A673 (cell line): ENCODE measurements at regions not wholly inside any gene's neighbourhood (a gene's known extent, or its start where the extent isn't known, plus 50 kb on each side); places are given as distances from the start of the nearest gene placed in this dataset.
"Not testable (repeated sequence)": the region's sequence is repeated elsewhere in the genome, so short reads cannot be mapped to it uniquely, and the experiment has no call there.

ENCODE experiments used
- BruUV-seq: library from RNA; stranded (reverse); fragments of 400-500 nt; replicated peaks from 2 replicates; lab custom pipeline; 2021; lab: Mats Ljungman, UMichigan
- CTCF ChIA-PET: fragments of 300-600 bp; sonication (Branson Sonifier 250); formaldehyde crosslinking; loops from one replicate; lab custom pipeline; 2022; ENCODE audit warnings: antibody characterized with exemption; lab: Charles Lee
- POLR2A ChIA-PET: fragments of 300-600 bp; sonication (Branson Sonifier 250); formaldehyde crosslinking; loops from one replicate; lab custom pipeline; 2022; ENCODE audit warnings: antibody characterized with exemption; ENCODE audit not compliant: low non-redundant PET; lab: Charles Lee
- DNase-seq: peaks from one replicate; pipeline ENCODE4 v3.0.0-alpha.2; 2015; ENCODE audit warnings: low spot score
- H3K27ac ChIP-seq: fragments of 200-600 bp; sonication (generic); 2 replicates; pipeline ENCODE4 v1.5.1; 2016; ENCODE audit warnings: mixed run types, low read depth, mild to moderate bottlenecking, mixed read lengths, antibody characterized with exemption, low read length; ENCODE audit not compliant: poor library complexity, severe bottlenecking
- H3K27me3 ChIP-seq: fragments of 200-600 bp; sonication (generic); replicated peaks from 2 replicates; pipeline ENCODE4 v1.6.1; 2017; ENCODE audit warnings: mixed run types, low read depth, mild to moderate bottlenecking, mixed read lengths, antibody characterized with exemption, low read length; ENCODE audit not compliant: insufficient read depth, poor library complexity
- H3K36me3 ChIP-seq: fragments of 200-600 bp; sonication (generic); 2 replicates; pipeline ENCODE4 v1.6.1; 2016; ENCODE audit warnings: mixed run types, mild to moderate bottlenecking, mixed read lengths, antibody characterized with exemption, low read length; ENCODE audit not compliant: insufficient read depth, poor library complexity, severe bottlenecking
- H3K4me1 ChIP-seq: fragments of 200-600 bp; sonication (generic); 2 replicates; pipeline ENCODE4 v1.6.1; 2017; ENCODE audit warnings: mixed run types, mild to moderate bottlenecking, mixed read lengths, antibody characterized with exemption, low read length; ENCODE audit not compliant: insufficient read depth, poor library complexity, severe bottlenecking
- H3K4me3 ChIP-seq: fragments of 200-600 bp; sonication (generic); 2 replicates; pipeline ENCODE4 v1.5.1; 2016; ENCODE audit warnings: low read depth, mixed run types, mild to moderate bottlenecking, mixed read lengths, low read length; ENCODE audit not compliant: poor library complexity, severe bottlenecking
- H3K9me3 ChIP-seq: fragments of 200-600 bp; sonication (generic); 2 replicates; pipeline ENCODE4 v1.6.1; 2016; ENCODE audit warnings: mixed run types, low read depth, mild to moderate bottlenecking, mixed read lengths, antibody characterized with exemption, low read length; ENCODE audit not compliant: poor library complexity, severe bottlenecking
- EZH2 ChIP-seq: fragments of 200-600 bp; sonication (generic); IDR thresholded peaks from 2 replicates; pipeline ENCODE4 v1.6.1; 2017; ENCODE audit warnings: borderline replicate concordance, low read depth, mild to moderate bottlenecking, mixed read lengths, antibody characterized with exemption, low read length; ENCODE audit not compliant: poor library complexity, severe bottlenecking
- intact Hi-C: fragments of 100-400 bp; cut with micrococcal nuclease; formaldehyde crosslinking; loops from one replicate; pipeline ENCODE4 v1.10.0; 2022; ENCODE audit not compliant: unreplicated experiment
- TF ChIP-seq, protein P1 (sequence below): fragments of 300-800, 200-600 bp; sonication (generic); conservative IDR thresholded peaks from 2 replicates; pipeline ENCODE4 v1.5.1; 2017; ENCODE audit warnings: low read depth, mild to moderate bottlenecking, antibody characterized with exemption, low read length, moderate library complexity, mixed read lengths

DNA sequence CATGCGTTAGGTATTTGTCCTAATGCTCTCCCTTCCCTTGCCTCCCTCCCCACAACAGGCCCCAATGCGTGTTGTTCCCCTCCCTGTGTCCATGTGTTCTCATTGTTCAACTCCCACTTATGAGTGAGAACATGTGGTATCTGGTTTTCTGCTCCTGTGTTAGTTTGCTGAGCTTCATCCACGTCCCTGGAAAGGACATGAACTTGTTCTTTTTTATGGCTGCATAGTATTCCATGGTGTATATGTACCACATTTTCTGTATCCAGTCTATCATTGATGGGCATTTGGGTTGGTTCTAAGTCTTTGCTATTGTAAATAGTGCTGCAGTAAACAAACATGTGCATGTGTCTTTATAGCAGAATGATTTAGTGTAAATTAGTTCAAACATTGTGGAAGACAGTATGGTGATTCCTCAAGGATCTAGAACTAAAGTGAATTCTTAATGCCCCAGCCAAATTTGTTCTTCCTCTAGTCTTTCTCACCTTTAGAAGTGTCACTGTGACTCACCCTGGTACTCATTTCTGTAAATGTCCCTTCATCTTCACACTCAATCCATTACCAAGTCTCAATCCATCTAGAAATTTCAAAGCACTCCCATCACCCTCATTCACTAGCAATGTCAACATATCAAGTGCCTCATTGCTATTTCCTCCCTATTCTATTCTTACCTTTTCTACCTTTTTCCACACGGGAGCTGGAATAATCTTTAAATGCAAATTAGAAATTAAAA is 123.9 kb downstream of the MREG start:
- H3K27me3 ChIP-seq, POLR2A ChIA-PET, DNase-seq, H3K36me3 ChIP-seq, CTCF ChIA-PET, H3K4me3 ChIP-seq, intact Hi-C loops, H3K9me3 ChIP-seq, BruUV-seq, H3K27ac ChIP-seq: not testable (repeated sequence)
- H3K4me1 ChIP-seq, result peaks cover 10% of the 10 kb centered on the region

DNA sequence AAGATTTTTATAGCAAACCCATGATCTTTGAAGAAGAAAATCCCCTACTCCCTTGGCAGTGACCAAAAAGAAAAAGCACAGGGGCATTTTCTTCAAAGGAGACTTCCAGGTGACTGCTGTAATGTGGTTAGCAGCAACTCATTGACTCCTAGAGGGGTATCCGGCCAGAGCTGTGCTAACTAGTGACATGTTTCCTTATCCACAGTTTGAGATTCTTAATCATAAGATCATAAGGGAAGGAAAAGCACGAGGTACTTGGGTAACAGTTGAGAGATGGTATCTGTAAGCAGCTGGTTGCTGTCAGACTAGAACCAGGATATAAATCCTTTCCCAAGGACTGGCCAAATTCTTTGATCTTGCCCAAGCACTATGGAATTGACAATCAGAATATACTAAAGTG is 124.7 kb downstream of the MREG start:
- no TSS peak for BruUV-seq
- no peaks in the 10 kb centered on the region for H3K9me3 ChIP-seq
- DNase-seq, result no peak
- H3K27ac ChIP-seq, result no peak overlapping the region
- no peaks in the 10 kb centered on the region for H3K27me3 ChIP-seq
- CTCF ChIA-PET, result no interaction called here
- intact Hi-C loops, result no loop called here
- H3K4me3 ChIP-seq, result no peak overlapping the region
- peaks cover 10% of the 10 kb centered on the region for H3K4me1 ChIP-seq
- POLR2A ChIA-PET, result no interaction called here
- no peaks in the 10 kb centered on the region for H3K36me3 ChIP-seq
- no peak for TF ChIP-seq EZH2
- TF ChIP-seq, protein P1, sequence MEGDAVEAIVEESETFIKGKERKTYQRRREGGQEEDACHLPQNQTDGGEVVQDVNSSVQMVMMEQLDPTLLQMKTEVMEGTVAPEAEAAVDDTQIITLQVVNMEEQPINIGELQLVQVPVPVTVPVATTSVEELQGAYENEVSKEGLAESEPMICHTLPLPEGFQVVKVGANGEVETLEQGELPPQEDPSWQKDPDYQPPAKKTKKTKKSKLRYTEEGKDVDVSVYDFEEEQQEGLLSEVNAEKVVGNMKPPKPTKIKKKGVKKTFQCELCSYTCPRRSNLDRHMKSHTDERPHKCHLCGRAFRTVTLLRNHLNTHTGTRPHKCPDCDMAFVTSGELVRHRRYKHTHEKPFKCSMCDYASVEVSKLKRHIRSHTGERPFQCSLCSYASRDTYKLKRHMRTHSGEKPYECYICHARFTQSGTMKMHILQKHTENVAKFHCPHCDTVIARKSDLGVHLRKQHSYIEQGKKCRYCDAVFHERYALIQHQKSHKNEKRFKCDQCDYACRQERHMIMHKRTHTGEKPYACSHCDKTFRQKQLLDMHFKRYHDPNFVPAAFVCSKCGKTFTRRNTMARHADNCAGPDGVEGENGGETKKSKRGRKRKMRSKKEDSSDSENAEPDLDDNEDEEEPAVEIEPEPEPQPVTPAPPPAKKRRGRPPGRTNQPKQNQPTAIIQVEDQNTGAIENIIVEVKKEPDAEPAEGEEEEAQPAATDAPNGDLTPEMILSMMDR, result no peak

DNA sequence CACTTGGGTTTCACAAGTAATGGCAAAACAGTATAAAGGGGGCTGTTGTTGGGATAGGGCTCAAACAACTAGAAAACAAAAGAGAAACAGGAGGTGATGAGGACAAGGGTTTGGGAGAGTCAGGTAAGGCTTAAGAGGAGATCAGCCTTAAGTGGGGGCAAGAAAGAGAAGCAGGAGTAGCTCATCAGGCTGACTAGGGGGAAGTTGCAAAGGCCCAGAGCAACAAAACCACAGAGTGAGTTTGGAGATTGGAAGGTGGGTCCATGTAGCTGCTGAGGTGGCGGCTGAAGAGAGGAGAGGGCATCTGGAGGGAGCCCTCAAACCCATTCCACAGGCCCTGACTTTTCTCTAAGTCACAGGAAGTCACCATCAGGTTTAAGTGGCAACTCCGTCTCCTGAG is 126.0 kb downstream of the MREG start:
- no TSS peak for BruUV-seq
- DNase-seq, result no peak
- intact Hi-C loops, result no loop called here
- Histone ChIP-seq H3K9me3 (no peaks in the 10 kb centered on the region), H3K4me3 (no peak overlapping the region), H3K36me3 (no peaks in the 10 kb centered on the region), H3K27ac (no peak overlapping the region), H3K4me1 (peaks cover 10% of the 10 kb centered on the region), H3K27me3 (no peaks in the 10 kb centered on the region)
- POLR2A ChIA-PET, result no interaction called here
- CTCF ChIA-PET, result no interaction called here
- TF ChIP-seq EZH2, result no peak
- TF ChIP-seq, protein P1, result no peak

DNA sequence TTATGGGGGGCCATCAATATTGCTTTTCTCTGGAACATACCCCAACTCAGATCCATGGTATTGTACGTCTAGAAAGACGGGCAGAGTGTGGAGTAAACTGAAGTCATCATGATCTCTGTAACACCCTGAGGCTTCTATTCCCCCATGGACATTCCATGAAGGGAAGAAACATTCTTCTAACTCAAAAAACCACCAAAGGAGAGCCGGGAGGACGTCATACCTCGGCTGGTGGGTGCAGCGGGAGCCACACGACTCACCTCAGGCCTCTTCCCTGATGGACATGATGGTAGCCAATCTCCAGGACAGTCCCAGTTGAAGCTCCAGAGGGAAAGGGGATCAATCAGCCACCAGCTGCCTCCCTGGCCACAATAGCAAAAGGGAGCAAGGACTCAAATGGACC is 127.3 kb downstream of the MREG start:
- no peaks in the 10 kb centered on the region for H3K9me3 ChIP-seq
- no peak for TF ChIP-seq EZH2
- TF ChIP-seq, protein P1, result no peak
- no TSS peak for BruUV-seq

More for the DNA sequence above, 127.3 kb downstream of the MREG start:
- Histone ChIP-seq H3K27me3 (no peaks in the 10 kb centered on the region), H3K4me1 (peaks cover 13% of the 10 kb centered on the region), H3K27ac (no peak overlapping the region), H3K36me3 (no peaks in the 10 kb centered on the region), H3K4me3 (no peak overlapping the region)
- intact Hi-C loops, result no loop called here
- DNase-seq, result no peak
- POLR2A ChIA-PET, result no interaction called here
- CTCF ChIA-PET, result no interaction called here
